ENCODE measurements at regions not wholly inside any gene's neighbourhood (a gene's known extent, or its start where the extent isn't known, plus 50 kb on each side); places are given as distances from the start of the nearest gene placed in this dataset.

DNA sequence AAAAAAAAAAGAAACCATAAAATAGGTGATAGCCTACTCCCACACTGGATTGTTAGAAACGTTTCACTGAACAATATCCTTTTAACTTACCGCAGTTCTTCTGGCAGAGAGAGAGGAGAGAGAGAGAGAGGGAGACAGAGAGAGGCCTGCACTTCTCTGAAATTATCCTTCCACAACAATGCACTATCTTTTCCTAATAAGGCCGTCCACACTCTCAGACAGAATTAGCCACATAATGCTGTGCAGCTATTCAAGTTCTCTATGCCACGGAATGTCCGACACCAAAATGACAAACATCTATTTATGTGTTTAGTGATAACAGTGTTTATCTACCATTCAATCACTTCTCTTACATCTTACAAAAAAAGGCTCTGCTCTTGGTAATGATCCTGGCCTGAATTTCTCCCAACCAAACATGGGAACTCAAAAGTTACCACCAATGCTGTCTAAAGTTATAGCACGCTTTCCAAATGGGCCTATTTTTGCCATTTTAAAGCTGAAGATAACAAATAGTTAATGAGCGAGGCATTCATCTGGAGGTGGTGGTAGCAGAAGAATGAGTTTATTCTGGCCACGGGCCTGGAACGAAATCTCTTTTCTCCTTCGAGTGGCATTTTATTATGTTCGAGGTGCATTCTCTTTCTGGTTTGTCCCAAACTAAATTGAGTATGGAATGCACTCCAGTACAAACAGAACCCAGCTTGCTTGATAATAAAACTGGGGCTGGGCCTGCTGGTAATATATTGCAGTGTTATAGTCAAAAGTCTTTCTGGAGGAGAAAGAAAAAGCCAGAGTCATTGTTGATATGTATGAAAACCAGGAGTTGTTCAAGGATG, 160.2 kb upstream of the SVIL start:
- TF ChIP-seq CTCF (IDR thresholded peaks at IDR 0.05), result no peak
- no peak for TF ChIP-seq POLR2A (IDR thresholded peaks at IDR 0.05)

Data from lower leg skin (tissue), 3 donors.